SK-N-MC (cell line): ENCODE measurements at regions not wholly inside any gene's neighbourhood (a gene's known extent, or its start where the extent isn't known, plus 50 kb on each side); places are given as distances from the start of the nearest gene placed in this dataset.

Experiments
- EZH2 ChIP-seq: fragments of 200-600 bp; sonication (generic); IDR thresholded peaks from one replicate; pipeline ENCODE4 v1.6.1; 2017; ENCODE audit warnings: antibody characterized with exemption
- FOXP2 ChIP-seq: optimal IDR thresholded peaks from 2 replicates; pipeline ENCODE3; 2011; ENCODE audit warnings: mild to moderate bottlenecking, moderate library complexity; ENCODE audit not compliant: insufficient read depth; ENCODE audit errors: extremely low read length, control extremely low read depth
- POLR2AphosphoS5 ChIP-seq: IDR thresholded peaks from 2 replicates; pipeline ENCODE4 v1.6.1; 2012; ENCODE audit warnings: mild to moderate bottlenecking, low read depth, low read length, borderline replicate concordance

DNA sequence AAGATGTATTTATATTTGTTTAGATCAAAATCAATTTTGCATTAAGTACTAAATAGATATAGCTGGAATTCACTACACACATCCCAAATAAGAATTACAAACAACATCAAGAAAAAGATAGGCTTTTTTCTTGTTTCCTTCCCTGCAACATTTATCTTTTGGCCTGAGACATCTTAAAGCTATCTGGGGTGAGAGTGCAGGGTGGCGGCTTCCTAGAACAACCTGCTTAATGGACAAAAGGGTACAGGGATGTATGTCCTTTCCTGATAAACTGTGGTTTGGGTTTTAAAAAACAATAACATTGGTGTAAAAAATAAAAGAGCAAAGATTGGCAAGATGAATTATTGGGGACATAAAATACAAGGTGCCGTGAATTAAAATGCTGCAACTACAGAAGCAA is 54.4 kb downstream of the EPRS1 start:
- TF ChIP-seq POLR2AphosphoS5 (no peak), EZH2 (no peak), FOXP2 (no peak)
